ENCODE measurements at regions not wholly inside any gene's neighbourhood (a gene's known extent, or its start where the extent isn't known, plus 50 kb on each side); places are given as distances from the start of the nearest gene placed in this dataset.
"Not testable (repeated sequence)": the region's sequence is repeated elsewhere in the genome, so short reads cannot be mapped to it uniquely, and the experiment has no call there.

GRCh38 chr20:1805816-1806215, 89.4 kb upstream of the SIRPA start:
- H3K27ac Mint-ChIP-seq = no peak overlapping the region
- no peak for DNase-seq
- ChIA-PET CTCF (interaction anchor here (1.0 to 1.5 kb wide), 2 partner anchors 339 to 367 kb away, joined by 4 read pairs; partner anchors contain the start of gene NSFL1C), POLR2A (interaction anchor here (0.6 kb wide), 1 partner anchor 67 kb away, joined by 3 read pairs; no protein-coding TSS in a partner anchor)
- H3K4me1 Mint-ChIP-seq (ENCODE audit: low read depth) = peaks cover 10% of the 10 kb centered on the region
- peaks cover 57% of the 10 kb centered on the region for H3K27me3 Mint-ChIP-seq (ENCODE audit: low read depth)
- H3K36me3 Mint-ChIP-seq (ENCODE audit: low read depth) = no peaks in the 10 kb centered on the region
- H3K9me3 Mint-ChIP-seq (ENCODE audit: insufficient read depth) = no peaks in the 10 kb centered on the region
- no peak for ATAC-seq
- no peak overlapping the region for H3K4me3 Mint-ChIP-seq

- Mint-ChIP-seq H3K27me3 (ENCODE audit: low read depth) (peaks cover 58% of the 10 kb centered on the region), H3K9me3 (ENCODE audit: insufficient read depth) (no peaks in the 10 kb centered on the region), H3K36me3 (ENCODE audit: low read depth) (no peaks in the 10 kb centered on the region), H3K27ac (no peak overlapping the region), H3K4me1 (ENCODE audit: low read depth) (peaks cover 9% of the 10 kb centered on the region), H3K4me3 (no peak overlapping the region)
- DNase-seq (no peak), ATAC-seq (no peak)
- ChIA-PET CTCF (interaction anchor here (1.0 to 1.5 kb wide), 2 partner anchors 338 to 368 kb away, joined by 4 read pairs; partner anchors contain the start of gene NSFL1C), POLR2A (no interaction called here)
Measured at GRCh38 chr20:1805161-1805581, 90.0 kb upstream of the SIRPA start.

- ChIA-PET CTCF (interaction anchor here (1.5 kb wide), 1 partner anchor 338 kb away, joined by 4 read pairs; the partner anchor contains the start of gene NSFL1C), POLR2A (no interaction called here)
- Mint-ChIP-seq H3K27ac (no peak overlapping the region), H3K36me3 (ENCODE audit: low read depth) (no peaks in the 10 kb centered on the region), H3K4me3 (no peak overlapping the region), H3K4me1 (ENCODE audit: low read depth) (peaks cover 9% of the 10 kb centered on the region), H3K27me3 (ENCODE audit: low read depth) (peaks cover 56% of the 10 kb centered on the region), H3K9me3 (ENCODE audit: insufficient read depth) (no peaks in the 10 kb centered on the region)
- ATAC-seq (no peak), DNase-seq (no peak)
Measured at GRCh38 chr20:1804554-1804956, 90.7 kb upstream of the SIRPA start.

- Mint-ChIP-seq H3K27me3 (ENCODE audit: low read depth) (peaks cover 56% of the 10 kb centered on the region), H3K27ac (no peak overlapping the region), H3K4me1 (ENCODE audit: low read depth) (peaks cover 9% of the 10 kb centered on the region), H3K9me3 (ENCODE audit: insufficient read depth) (no peaks in the 10 kb centered on the region), H3K4me3 (peak overlapping the region; percentile 36), H3K36me3 (ENCODE audit: low read depth) (no peaks in the 10 kb centered on the region)
- ATAC-seq (no peak), DNase-seq (no peak)
- CTCF ChIA-PET = interaction anchor here (2.9 kb wide), 1 partner anchor 27 kb away, joined by 19 read pairs; no protein-coding TSS in a partner anchor
- POLR2A ChIA-PET = no interaction called here
Measured at GRCh38 chr20:1803932-1804501, 91.2 kb upstream of the SIRPA start.

- Mint-ChIP-seq H3K4me3 (peak overlapping the region; percentile 37), H3K36me3 (ENCODE audit: low read depth) (no peaks in the 10 kb centered on the region), H3K4me1 (ENCODE audit: low read depth) (peaks cover 9% of the 10 kb centered on the region), H3K27ac (no peak overlapping the region), H3K27me3 (ENCODE audit: low read depth) (peaks cover 60% of the 10 kb centered on the region), H3K9me3 (ENCODE audit: insufficient read depth) (no peaks in the 10 kb centered on the region)
- ChIA-PET POLR2A (no interaction called here), CTCF (interaction anchor here (0.6 to 2.9 kb wide), 12 partner anchors 18 to 719 kb away, joined by 3 to 19 read pairs (median 5); no protein-coding TSS in a partner anchor)
- DNase-seq (peak; percentile 55), ATAC-seq (peak; percentile 36)
Measured at GRCh38 chr20:1803061-1803931, 91.9 kb upstream of the SIRPA start.

- H3K27ac Mint-ChIP-seq = no peak overlapping the region
- H3K4me3 Mint-ChIP-seq = peak overlapping the region; percentile 37
- H3K27me3 Mint-ChIP-seq (ENCODE audit: low read depth) = peaks cover 60% of the 10 kb centered on the region
- ChIA-PET CTCF (interaction anchor here (0.6 to 2.9 kb wide), 19 partner anchors 8 to 719 kb away, joined by 3 to 19 read pairs (median 4); no protein-coding TSS in a partner anchor), POLR2A (interaction anchor here (0.6 kb wide), 1 partner anchor 10 kb away, joined by 4 read pairs; no protein-coding TSS in a partner anchor)
- H3K36me3 Mint-ChIP-seq (ENCODE audit: low read depth) = no peaks in the 10 kb centered on the region
- ATAC-seq = peak; percentile 71
- peaks cover 9% of the 10 kb centered on the region for H3K4me1 Mint-ChIP-seq (ENCODE audit: low read depth)
- peak; percentile 65 for DNase-seq
- no peaks in the 10 kb centered on the region for H3K9me3 Mint-ChIP-seq (ENCODE audit: insufficient read depth)
Measured at GRCh38 chr20:1802385-1803060, 92.7 kb upstream of the SIRPA start.

- Mint-ChIP-seq H3K4me1 (ENCODE audit: low read depth) (peaks cover 9% of the 10 kb centered on the region), H3K9me3 (ENCODE audit: insufficient read depth) (no peaks in the 10 kb centered on the region), H3K4me3 (peak overlapping the region; percentile 37), H3K36me3 (ENCODE audit: low read depth) (no peaks in the 10 kb centered on the region), H3K27me3 (ENCODE audit: low read depth) (peaks cover 56% of the 10 kb centered on the region), H3K27ac (no peak overlapping the region)
- ChIA-PET POLR2A (no interaction called here), CTCF (interaction anchor here (0.6 to 2.9 kb wide), 16 partner anchors 9 to 720 kb away, joined by 3 to 19 read pairs (median 4); no protein-coding TSS in a partner anchor)
- no peak for ATAC-seq
- no peak for DNase-seq
Measured at GRCh38 chr20:1801929-1802306, 93.3 kb upstream of the SIRPA start.

- no peak for ATAC-seq
- POLR2A ChIA-PET = no interaction called here
- CTCF ChIA-PET = interaction anchor here (0.6 to 2.9 kb wide), 10 partner anchors 10 to 164 kb away, joined by 3 to 19 read pairs (median 5); no protein-coding TSS in a partner anchor
Measured at GRCh38 chr20:1801225-1801928, 93.8 kb upstream of the SIRPA start.

GRCh38 chr20:1800777-1801176, 94.4 kb upstream of the SIRPA start:
- ATAC-seq (no peak), DNase-seq (no peak)
- no peak overlapping the region for H3K27ac Mint-ChIP-seq
- H3K9me3 Mint-ChIP-seq (ENCODE audit: insufficient read depth) = no peaks in the 10 kb centered on the region
- peaks cover 9% of the 10 kb centered on the region for H3K4me1 Mint-ChIP-seq (ENCODE audit: low read depth)
- no peak overlapping the region for H3K4me3 Mint-ChIP-seq
- CTCF ChIA-PET = interaction anchor here (0.7 to 2.9 kb wide), 5 partner anchors 24 to 297 kb away, joined by 3 to 19 read pairs (median 4); no protein-coding TSS in a partner anchor
- peaks cover 53% of the 10 kb centered on the region for H3K27me3 Mint-ChIP-seq (ENCODE audit: low read depth)
- no peaks in the 10 kb centered on the region for H3K36me3 Mint-ChIP-seq (ENCODE audit: low read depth)
- POLR2A ChIA-PET = no interaction called here

More at GRCh38 chr20:1801225-1801928, 93.8 kb upstream of the SIRPA start:
- peaks cover 53% of the 10 kb centered on the region for H3K27me3 Mint-ChIP-seq (ENCODE audit: low read depth)
- H3K9me3 Mint-ChIP-seq (ENCODE audit: insufficient read depth) = no peaks in the 10 kb centered on the region
- H3K27ac Mint-ChIP-seq = no peak overlapping the region
- DNase-seq = no peak
- H3K36me3 Mint-ChIP-seq (ENCODE audit: low read depth) = no peaks in the 10 kb centered on the region
- peaks cover 9% of the 10 kb centered on the region for H3K4me1 Mint-ChIP-seq (ENCODE audit: low read depth)
- no peak overlapping the region for H3K4me3 Mint-ChIP-seq

- Mint-ChIP-seq H3K4me3 (no peak overlapping the region), H3K27me3 (ENCODE audit: low read depth) (peaks cover 50% of the 10 kb centered on the region), H3K4me1 (ENCODE audit: low read depth) (peaks cover 9% of the 10 kb centered on the region), H3K36me3 (ENCODE audit: low read depth) (no peaks in the 10 kb centered on the region), H3K27ac (no peak overlapping the region), H3K9me3 (ENCODE audit: insufficient read depth) (no peaks in the 10 kb centered on the region)
- no peak for ATAC-seq
- POLR2A ChIA-PET = no interaction called here
- no peak for DNase-seq
- CTCF ChIA-PET = interaction anchor here (0.7 to 1.6 kb wide), 4 partner anchors 36 to 296 kb away, joined by 3 to 4 read pairs (median 3); no protein-coding TSS in a partner anchor
Measured at GRCh38 chr20:1800180-1800579, 95.0 kb upstream of the SIRPA start.

GRCh38 chr20:1799746-1800145, 95.5 kb upstream of the SIRPA start:
- H3K27ac Mint-ChIP-seq; ATAC-seq; H3K4me3 Mint-ChIP-seq; H3K4me1 Mint-ChIP-seq (ENCODE audit: low read depth); POLR2A ChIA-PET; DNase-seq; H3K9me3 Mint-ChIP-seq (ENCODE audit: insufficient read depth); H3K36me3 Mint-ChIP-seq (ENCODE audit: low read depth): not testable (repeated sequence)
- H3K27me3 Mint-ChIP-seq (ENCODE audit: low read depth) = peaks cover 48% of the 10 kb centered on the region
- CTCF ChIA-PET = interaction anchor here (0.7 to 1.6 kb wide), 4 partner anchors 36 to 296 kb away, joined by 3 to 4 read pairs (median 3); no protein-coding TSS in a partner anchor

Data from activated CD8-positive, alpha-beta T cell treated with anti-CD3 and anti-CD28 coated beads, Interleukin-2, amount 10 ng/mL, durations not matched to agents 7 days and 5 days (primary cell).